Calu3 (cell line): ENCODE measurements at regions not wholly inside any gene's neighbourhood (a gene's known extent, or its start where the extent isn't known, plus 50 kb on each side); places are given as distances from the start of the nearest gene placed in this dataset.
"Not testable (repeated sequence)": the region's sequence is repeated elsewhere in the genome, so short reads cannot be mapped to it uniquely, and the experiment has no call there.

Source experiments
- BruUV-seq: library from RNA; stranded (reverse); fragments of 400-500 nt; replicated peaks from 2 replicates; lab custom pipeline; 2021; lab: Mats Ljungman, UMichigan
- CTCF ChIA-PET: fragments of 300-600 bp; sonication (Branson Sonifier 250); formaldehyde crosslinking; loops from one replicate; lab custom pipeline; 2022; ENCODE audit warnings: antibody characterized with exemption; lab: Charles Lee
- DNase-seq: peaks from one replicate; pipeline ENCODE4 v3.0.0; 2022
- H3K27ac Mint-ChIP-seq: one replicate; pipeline ENCODE4 v1.8.0; 2022; ENCODE audit warnings: mixed read lengths; ENCODE audit not compliant: unreplicated experiment
- H3K27me3 Mint-ChIP-seq: one replicate; pipeline ENCODE4 v1.8.0; 2022; ENCODE audit warnings: mixed read lengths; ENCODE audit not compliant: unreplicated experiment
- H3K36me3 Mint-ChIP-seq: one replicate; pipeline ENCODE4 v1.8.0; 2022; ENCODE audit warnings: mild to moderate bottlenecking, moderate library complexity, mixed read lengths; ENCODE audit not compliant: insufficient read depth, unreplicated experiment
- H3K4me1 Mint-ChIP-seq: one replicate; pipeline ENCODE4 v1.8.0; 2022; ENCODE audit warnings: mild to moderate bottlenecking, low read depth, mixed read lengths; ENCODE audit not compliant: unreplicated experiment
- H3K4me3 Mint-ChIP-seq: one replicate; pipeline ENCODE4 v1.8.0; 2022; ENCODE audit warnings: mild to moderate bottlenecking, low read depth, moderate library complexity, mixed read lengths; ENCODE audit not compliant: unreplicated experiment
- H3K9me3 Mint-ChIP-seq: one replicate; pipeline ENCODE4 v1.8.0; 2022; ENCODE audit warnings: low read depth, mixed read lengths; ENCODE audit not compliant: unreplicated experiment
- CTCF ChIP-seq: fragments of 200-600 bp; IDR thresholded peaks from one replicate; pipeline ENCODE4 v1.8.0; 2022; ENCODE audit warnings: antibody characterized with exemption; ENCODE audit not compliant: unreplicated experiment
- intact Hi-C: fragments of 100-400 bp; cut with micrococcal nuclease; formaldehyde crosslinking; loops from one replicate; pipeline ENCODE4 v1.10.0; 2022; ENCODE audit not compliant: unreplicated experiment

- no peaks in the 10 kb centered on the region for H3K36me3 Mint-ChIP-seq
- peaks cover 3% of the 10 kb centered on the region for H3K9me3 Mint-ChIP-seq
- no peak for TF ChIP-seq CTCF
- H3K4me1 Mint-ChIP-seq = peaks cover 5% of the 10 kb centered on the region
- H3K27me3 Mint-ChIP-seq = no peaks in the 10 kb centered on the region
- no peak for DNase-seq
- H3K27ac Mint-ChIP-seq = no peak overlapping the region
- no peak overlapping the region for H3K4me3 Mint-ChIP-seq
- intact Hi-C loops = no loop called here
- BruUV-seq = no TSS peak
- CTCF ChIA-PET = no interaction called here
These were observed 413.6 kb upstream of the CXorf51A start for GRCh38 chrX:147228153-147228552.

- Mint-ChIP-seq H3K27ac (no peak overlapping the region), H3K27me3 (no peaks in the 10 kb centered on the region), H3K9me3 (peaks cover 3% of the 10 kb centered on the region), H3K36me3 (no peaks in the 10 kb centered on the region), H3K4me1 (peaks cover 5% of the 10 kb centered on the region), H3K4me3 (no peak overlapping the region)
- TF ChIP-seq CTCF = no peak
- no TSS peak for BruUV-seq
- intact Hi-C loops = no loop called here
- no peak for DNase-seq
- CTCF ChIA-PET = interaction anchor here (0.6 kb wide), 1 partner anchor 370 kb away, joined by 6 read pairs; no protein-coding TSS in a partner anchor
These were observed 412.3 kb upstream of the CXorf51A start for GRCh38 chrX:147226801-147227200.

- H3K4me1 Mint-ChIP-seq = no peaks in the 10 kb centered on the region
- no peaks in the 10 kb centered on the region for H3K36me3 Mint-ChIP-seq
- CTCF ChIA-PET = no interaction called here
- TF ChIP-seq CTCF = no peak
- BruUV-seq = no TSS peak
- peaks cover 2% of the 10 kb centered on the region for H3K9me3 Mint-ChIP-seq
- DNase-seq = no peak
- H3K27ac Mint-ChIP-seq = no peak overlapping the region
- intact Hi-C loops = no loop called here
- H3K4me3 Mint-ChIP-seq = no peak overlapping the region
- H3K27me3 Mint-ChIP-seq = no peaks in the 10 kb centered on the region
These were observed 402.8 kb upstream of the CXorf51A start for GRCh38 chrX:147217334-147217733.

- BruUV-seq, CTCF ChIA-PET, H3K27ac Mint-ChIP-seq, intact Hi-C loops, H3K27me3 Mint-ChIP-seq, H3K4me3 Mint-ChIP-seq, H3K4me1 Mint-ChIP-seq, DNase-seq, H3K36me3 Mint-ChIP-seq: not testable (repeated sequence)
- peaks cover 12% of the 10 kb centered on the region for H3K9me3 Mint-ChIP-seq
These were observed 385.9 kb upstream of the CXorf51A start for GRCh38 chrX:147200494-147200893.

GRCh38 chrX:147191361-147191760 lies 376.8 kb upstream of the CXorf51A start:
- Mint-ChIP-seq H3K36me3 (no peaks in the 10 kb centered on the region), H3K9me3 (peaks cover 11% of the 10 kb centered on the region), H3K4me1 (no peaks in the 10 kb centered on the region), H3K27ac (no peak overlapping the region), H3K4me3 (no peak overlapping the region), H3K27me3 (no peaks in the 10 kb centered on the region)
- intact Hi-C loops = no loop called here
- no TSS peak for BruUV-seq
- CTCF ChIA-PET = interaction anchor here (0.7 kb wide), 1 partner anchor 729 kb away, joined by 3 read pairs; no protein-coding TSS in a partner anchor
- no peak for DNase-seq
- no peak for TF ChIP-seq CTCF
